SK-N-SH (cell line): ENCODE measurements at regions not wholly inside any gene's neighbourhood (a gene's known extent, or its start where the extent isn't known, plus 50 kb on each side); places are given as distances from the start of the nearest gene placed in this dataset.

Source experiments
- CTCF ChIA-PET: fragments of 300-600, 350-600 bp; formaldehyde crosslinking; extraction: SDS; loops from one replicate; lab custom pipeline; 2021; lab: Yijun Ruan, JAX
- POLR2A ChIA-PET: fragments of 350-600 bp; sonication (Branson Sonifier 250); formaldehyde crosslinking; extraction: SDS; loops from one replicate; lab custom pipeline; 2020; ENCODE audit warnings: antibody characterized with exemption, inconsistent platforms; lab: Yijun Ruan, JAX
- DNase-seq: peaks from one replicate; pipeline ENCODE4 v3.0.0; 2012
- H2AFZ ChIP-seq: fragments of 200-600 bp; sonication (generic); 2 replicates; pipeline ENCODE4 v1.8.1; 2016; ENCODE audit warnings: antibody characterized with exemption, mild to moderate bottlenecking, low read depth
- H3F3A ChIP-seq: fragments of 200-600 bp; sonication (generic); replicated peaks from 2 replicates; pipeline ENCODE3; 2016; ENCODE audit warnings: antibody characterized with exemption, mild to moderate bottlenecking; ENCODE audit not compliant: insufficient read depth
- H3K27ac ChIP-seq, 2 experiments: fragments of 200-500 bp in 1 of 2; fragments of 200-600 bp in 1 of 2; sonication (Bioruptor generic) in 1 of 2; sonication (generic), shearing (Covaris generic) in 1 of 2; 2 replicates each; pipeline versions ENCODE4 v1.5.1 to v1.6.1; 2014 to 2016; ENCODE audit warnings: low read depth in 2 of 2, inconsistent platforms in 1 of 2, low read length in 1 of 2, mild to moderate bottlenecking in 1 of 2, mixed read lengths in 1 of 2
- H3K27me3 ChIP-seq: fragments of 200-600 bp; sonication (generic), shearing (Covaris generic); 2 replicates; pipeline ENCODE4 v1.6.1; 2016; ENCODE audit warnings: mixed run types; ENCODE audit not compliant: insufficient read depth
- H3K36me3 ChIP-seq, 2 experiments: fragments of 200-500 bp in 1 of 2; fragments of 200-600 bp in 1 of 2; sonication (Bioruptor generic) in 1 of 2; sonication (generic) in 1 of 2; replicated peaks in 1 of 2; 2 replicates each; pipeline versions ENCODE3 to v1.5.1; 2014 to 2016; ENCODE audit warnings: low read length in 1 of 2, mild to moderate bottlenecking in 1 of 2; ENCODE audit not compliant: insufficient read depth in 2 of 2, control insufficient read depth in 1 of 2
- H3K4me1 ChIP-seq, 2 experiments: fragments of 200-500 bp in 1 of 2; fragments of 200-600 bp in 1 of 2; sonication (Bioruptor generic) in 1 of 2; sonication (generic), shearing (Covaris generic) in 1 of 2; 2 replicates each; pipeline versions ENCODE4 v1.5.1 to v1.6.1; 2014 to 2016; ENCODE audit warnings: low read depth in 1 of 2, low read length in 1 of 2, mixed run types in 1 of 2; ENCODE audit not compliant: insufficient read depth in 2 of 2, control insufficient read depth in 1 of 2
- H3K4me2 ChIP-seq: fragments of 200-600 bp; sonication (generic), shearing (Covaris generic); 2 replicates; pipeline ENCODE4 v1.6.1; 2017; ENCODE audit warnings: mixed run types
- H3K4me3 ChIP-seq, 2 experiments: fragments of 200-500 bp in 1 of 2; fragments of 200-600 bp in 1 of 2; sonication (Bioruptor generic) in 1 of 2; sonication (generic), shearing (Covaris generic) in 1 of 2; 2 replicates each; pipeline versions ENCODE4 v1.5.1 to v1.8.1; 2014 to 2016; ENCODE audit warnings: low read depth in 2 of 2, inconsistent platforms in 1 of 2, low read length in 1 of 2, mild to moderate bottlenecking in 1 of 2, mixed read lengths in 1 of 2, moderate library complexity in 1 of 2
- H3K79me2 ChIP-seq: fragments of 200-600 bp; sonication (generic); 2 replicates; pipeline ENCODE4 v1.8.1; 2017; ENCODE audit warnings: mild to moderate bottlenecking; ENCODE audit not compliant: insufficient read depth
- H3K9ac ChIP-seq: fragments of 200-600 bp; sonication (generic); 2 replicates; pipeline ENCODE4 v1.6.1; 2017; ENCODE audit warnings: mixed run types
- H3K9me2 ChIP-seq: fragments of 200-600 bp; sonication (generic); 2 replicates; pipeline ENCODE4 v1.6.1; 2017; ENCODE audit warnings: mixed run types
- H3K9me3 ChIP-seq: fragments of 200-600 bp; sonication (generic); 2 replicates; pipeline ENCODE4 v1.6.1; 2017; ENCODE audit warnings: mixed run types, mild to moderate bottlenecking, moderate library complexity
- H4K20me1 ChIP-seq: fragments of 200-600 bp; sonication (generic); 2 replicates; pipeline ENCODE4 v1.6.1; 2017; ENCODE audit warnings: mild to moderate bottlenecking, mixed run types; ENCODE audit not compliant: insufficient read depth
- CTCF ChIP-seq: fragments of 200-600 bp; sonication (generic); IDR thresholded peaks from 2 replicates; pipeline ENCODE4 v1.6.1; 2017; ENCODE audit warnings: antibody characterized with exemption, mild to moderate bottlenecking, moderate library complexity
- ELF1 ChIP-seq: IDR thresholded peaks from 2 replicates; pipeline ENCODE4 v1.4.0; 2012
- EZH2phosphoT487 ChIP-seq: fragments of 200-600 bp; sonication (generic); IDR thresholded peaks from 2 replicates; pipeline ENCODE4 v1.6.1; 2017; ENCODE audit warnings: low read depth, mixed run types, mild to moderate bottlenecking, antibody characterized with exemption, moderate library complexity, borderline replicate concordance
- FOSL2 ChIP-seq: IDR thresholded peaks from 2 replicates; pipeline ENCODE4 v1.4.0; 2012; ENCODE audit warnings: low read depth, mild to moderate bottlenecking, moderate library complexity, borderline replicate concordance
- GABPA ChIP-seq: IDR thresholded peaks from 2 replicates; pipeline ENCODE4 v1.4.0; 2012; ENCODE audit warnings: low read depth, mild to moderate bottlenecking
- GATA2 ChIP-seq: sonication (generic); formaldehyde crosslinking; IDR thresholded peaks from 2 replicates; pipeline ENCODE4 v1.5.0; 2020; ENCODE audit warnings: mild to moderate bottlenecking, missing genetic modification reagents
- IRF3 ChIP-seq: fragments of 150-350 bp; IDR thresholded peaks from 2 replicates; pipeline ENCODE4 v1.6.1; 2016; ENCODE audit warnings: mild to moderate bottlenecking, low read depth, low read length
- MXI1 ChIP-seq: IDR thresholded peaks from 2 replicates; pipeline ENCODE4 v1.6.1; 2012; ENCODE audit warnings: mild to moderate bottlenecking, low read depth, low read length, improper control_type of control experiment
- NFIC ChIP-seq: IDR thresholded peaks from 2 replicates; pipeline ENCODE4 v1.4.0; 2012; ENCODE audit warnings: borderline replicate concordance
- NRF1 ChIP-seq: IDR thresholded peaks from 2 replicates; pipeline ENCODE4 v1.6.1; 2012; ENCODE audit warnings: low read depth, mild to moderate bottlenecking, low read length
- POLR2AphosphoS5 ChIP-seq: IDR thresholded peaks from 2 replicates; pipeline ENCODE4 v1.6.1; 2012; ENCODE audit warnings: low read depth, low read length
- RAD21 ChIP-seq: IDR thresholded peaks from 2 replicates; pipeline ENCODE4 v1.6.1; 2012; ENCODE audit warnings: mild to moderate bottlenecking, low read length
- RCOR1 ChIP-seq: fragments of 150-350 bp; IDR thresholded peaks from 2 replicates; pipeline ENCODE4 v1.6.1; 2017; ENCODE audit warnings: antibody characterized with exemption, low read length
- RXRA ChIP-seq: IDR thresholded peaks from 2 replicates; pipeline ENCODE4 v1.4.0; 2012; ENCODE audit warnings: low read depth, mild to moderate bottlenecking, borderline replicate concordance
- SMC3 ChIP-seq: IDR thresholded peaks from 2 replicates; pipeline ENCODE4 v1.6.1; 2012; ENCODE audit warnings: low read depth, low read length, improper control_type of control experiment
- TEAD4 ChIP-seq: IDR thresholded peaks from 2 replicates; pipeline ENCODE4 v1.4.0; 2012; ENCODE audit warnings: mild to moderate bottlenecking, borderline replicate concordance; ENCODE audit not compliant: insufficient read depth
- USF2 ChIP-seq: fragments of 150-350 bp; IDR thresholded peaks from 2 replicates; pipeline ENCODE4 v1.6.1; 2017; ENCODE audit warnings: antibody characterized with exemption, low read length, low read depth, borderline replicate concordance
- WGBS: methylation state at CpG from one replicate; pipeline ENCODE4 v1.1.6; 2017; ENCODE audit warnings: low lambda C conversion rate; 5-methylcytosine and 5-hydroxymethylcytosine counted together
- TF ChIP-seq, protein P1 (sequence below): IDR thresholded peaks from 2 replicates; pipeline ENCODE4 v1.6.1; 2012; ENCODE audit warnings: mild to moderate bottlenecking, low read depth, low read length, moderate library complexity
- TF ChIP-seq, protein P2 (sequence below): IDR thresholded peaks from 2 replicates; pipeline ENCODE4 v1.4.0; 2012; ENCODE audit warnings: low read depth, borderline replicate concordance

DNA sequence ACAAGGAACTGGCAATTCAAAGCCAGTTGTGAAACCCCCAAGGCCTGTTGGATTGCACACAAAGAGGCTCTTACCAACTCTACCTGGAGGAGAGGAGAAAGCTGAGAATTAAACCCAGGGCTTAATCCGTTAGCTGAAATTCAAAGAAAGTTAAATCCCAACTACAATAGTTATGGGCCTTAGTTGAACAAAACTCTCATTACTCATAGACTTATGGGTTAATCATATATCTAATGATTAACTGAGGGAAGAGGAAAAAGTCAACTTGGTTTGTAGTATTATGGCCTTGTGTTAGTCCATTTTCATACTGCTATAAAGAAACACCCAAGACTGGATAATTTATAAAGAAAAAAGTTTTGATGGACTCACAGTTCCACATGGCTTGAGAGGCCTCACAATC, 838.2 kb upstream of the ADGRL2 start:
- Histone ChIP-seq H2AFZ (no peak overlapping the region), H3K27me3 (no peaks in the 10 kb centered on the region), H3K4me1 (no peaks in the 10 kb centered on the region), H3K79me2 (no peaks in the 10 kb centered on the region), H3K9ac (no peak overlapping the region), H3K9me3 (no peaks in the 10 kb centered on the region)
- no peak for DNase-seq
- WGBS = 82% methylated on average over 1 of the region's 1 CpG
- POLR2A ChIA-PET = no interaction called here
- TF ChIP-seq GABPA = no peak
- TF ChIP-seq USF2 = no peak
- no peak for TF ChIP-seq RCOR1
- no peak for TF ChIP-seq TEAD4
- TF ChIP-seq, protein P1, sequence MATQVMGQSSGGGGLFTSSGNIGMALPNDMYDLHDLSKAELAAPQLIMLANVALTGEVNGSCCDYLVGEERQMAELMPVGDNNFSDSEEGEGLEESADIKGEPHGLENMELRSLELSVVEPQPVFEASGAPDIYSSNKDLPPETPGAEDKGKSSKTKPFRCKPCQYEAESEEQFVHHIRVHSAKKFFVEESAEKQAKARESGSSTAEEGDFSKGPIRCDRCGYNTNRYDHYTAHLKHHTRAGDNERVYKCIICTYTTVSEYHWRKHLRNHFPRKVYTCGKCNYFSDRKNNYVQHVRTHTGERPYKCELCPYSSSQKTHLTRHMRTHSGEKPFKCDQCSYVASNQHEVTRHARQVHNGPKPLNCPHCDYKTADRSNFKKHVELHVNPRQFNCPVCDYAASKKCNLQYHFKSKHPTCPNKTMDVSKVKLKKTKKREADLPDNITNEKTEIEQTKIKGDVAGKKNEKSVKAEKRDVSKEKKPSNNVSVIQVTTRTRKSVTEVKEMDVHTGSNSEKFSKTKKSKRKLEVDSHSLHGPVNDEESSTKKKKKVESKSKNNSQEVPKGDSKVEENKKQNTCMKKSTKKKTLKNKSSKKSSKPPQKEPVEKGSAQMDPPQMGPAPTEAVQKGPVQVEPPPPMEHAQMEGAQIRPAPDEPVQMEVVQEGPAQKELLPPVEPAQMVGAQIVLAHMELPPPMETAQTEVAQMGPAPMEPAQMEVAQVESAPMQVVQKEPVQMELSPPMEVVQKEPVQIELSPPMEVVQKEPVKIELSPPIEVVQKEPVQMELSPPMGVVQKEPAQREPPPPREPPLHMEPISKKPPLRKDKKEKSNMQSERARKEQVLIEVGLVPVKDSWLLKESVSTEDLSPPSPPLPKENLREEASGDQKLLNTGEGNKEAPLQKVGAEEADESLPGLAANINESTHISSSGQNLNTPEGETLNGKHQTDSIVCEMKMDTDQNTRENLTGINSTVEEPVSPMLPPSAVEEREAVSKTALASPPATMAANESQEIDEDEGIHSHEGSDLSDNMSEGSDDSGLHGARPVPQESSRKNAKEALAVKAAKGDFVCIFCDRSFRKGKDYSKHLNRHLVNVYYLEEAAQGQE = no peak
- TF ChIP-seq SMC3 = no peak
- TF ChIP-seq MXI1 = no peak
- TF ChIP-seq NRF1 = no peak
- TF ChIP-seq GATA2 (CRISPR knock-in tag) = no peak
- no peak for TF ChIP-seq EZH2phosphoT487
- no peak for TF ChIP-seq IRF3
- TF ChIP-seq POLR2AphosphoS5 = no peak
- TF ChIP-seq CTCF = no peak
- no peak for TF ChIP-seq RXRA
- no peak for TF ChIP-seq FOSL2
- TF ChIP-seq NFIC = no peak
- TF ChIP-seq RAD21 = no peak
- TF ChIP-seq, protein P2, sequence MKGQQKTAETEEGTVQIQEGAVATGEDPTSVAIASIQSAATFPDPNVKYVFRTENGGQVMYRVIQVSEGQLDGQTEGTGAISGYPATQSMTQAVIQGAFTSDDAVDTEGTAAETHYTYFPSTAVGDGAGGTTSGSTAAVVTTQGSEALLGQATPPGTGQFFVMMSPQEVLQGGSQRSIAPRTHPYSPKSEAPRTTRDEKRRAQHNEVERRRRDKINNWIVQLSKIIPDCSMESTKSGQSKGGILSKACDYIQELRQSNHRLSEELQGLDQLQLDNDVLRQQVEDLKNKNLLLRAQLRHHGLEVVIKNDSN = no peak
- TF ChIP-seq ELF1 = no peak
- TF ChIP-seq, all 33 proteins: peak for 0
- H3F3A ChIP-seq = no peaks in the 10 kb centered on the region
- no peaks in the 10 kb centered on the region for H3K9me2 ChIP-seq
- H3K4me3 ChIP-seq = no peak overlapping the region
- CTCF ChIA-PET = no interaction called here
- no peak overlapping the region for H3K27ac ChIP-seq
- H4K20me1 ChIP-seq = no peaks in the 10 kb centered on the region
- H3K36me3 ChIP-seq = no peaks in the 10 kb centered on the region
- H3K4me2 ChIP-seq = no peak overlapping the region
